HS-27A (cell line): ENCODE measurements at regions not wholly inside any gene's neighbourhood (a gene's known extent, or its start where the extent isn't known, plus 50 kb on each side); places are given as distances from the start of the nearest gene placed in this dataset.
"Not testable (repeated sequence)": the region's sequence is repeated elsewhere in the genome, so short reads cannot be mapped to it uniquely, and the experiment has no call there.

Source experiments
- DNase-seq: peaks from one replicate; pipeline ENCODE4 v3.0.0-alpha.2; 2012; ENCODE audit warnings: low read depth, missing footprints

DNA sequence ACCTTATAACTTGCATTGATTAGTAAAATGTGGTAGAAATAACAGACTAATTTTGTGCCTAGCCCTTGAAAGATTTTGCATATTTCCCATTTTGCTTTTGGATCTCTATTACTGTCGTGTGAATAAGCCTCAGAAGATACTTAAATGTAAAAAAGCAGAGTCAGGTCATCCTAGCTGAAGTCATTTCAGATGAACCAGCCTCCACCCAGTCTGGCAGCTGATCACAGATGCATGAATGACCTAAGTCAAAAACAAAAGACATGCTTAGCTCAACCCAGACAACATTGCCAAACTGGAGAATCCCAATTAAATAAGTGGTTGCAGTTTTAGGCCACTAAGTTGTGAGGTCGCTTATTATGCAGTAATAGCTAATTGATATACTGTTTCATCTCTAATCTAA lies 349.9 kb downstream of the C12orf50 start:
- DNase-seq = no peak

DNA sequence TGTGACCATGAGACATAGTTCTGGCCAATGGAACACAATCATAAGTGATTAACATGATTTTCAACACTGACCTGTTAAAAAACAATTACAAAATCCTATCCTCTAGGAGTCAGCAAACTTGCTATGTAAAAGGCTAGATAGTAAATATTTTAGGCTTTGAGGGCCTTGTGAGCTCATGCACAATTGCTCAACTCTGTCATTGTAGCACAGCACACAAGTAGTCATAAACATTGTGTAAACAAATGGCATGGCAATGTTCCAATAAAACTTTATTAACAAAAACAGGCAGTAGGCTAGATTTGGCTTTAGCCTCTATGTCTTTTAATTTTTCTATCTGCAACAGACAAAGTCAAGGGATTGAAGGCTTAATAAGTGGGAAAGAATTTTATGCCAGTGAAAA lies 350.7 kb downstream of the C12orf50 start:
- no peak for DNase-seq

DNA sequence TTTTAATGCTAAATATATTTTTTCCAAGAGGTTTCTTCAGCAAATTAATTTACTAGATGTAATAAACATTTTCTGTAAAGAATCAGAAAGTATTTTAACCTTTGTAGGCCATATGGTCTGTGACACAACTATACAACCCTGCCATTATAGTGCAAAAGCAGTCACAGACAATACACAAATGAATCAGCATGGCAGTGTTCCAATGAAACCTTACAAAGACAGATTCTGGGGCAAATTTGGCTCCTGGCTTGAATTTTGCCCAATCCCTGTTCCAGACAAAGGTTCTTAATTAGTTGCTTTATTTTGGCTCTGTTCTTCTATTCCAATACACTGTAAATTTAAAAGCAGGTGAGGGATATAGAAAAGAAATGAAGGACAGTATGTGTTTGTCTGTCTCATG lies 352.5 kb downstream of the C12orf50 start:
- DNase-seq = no peak

DNA sequence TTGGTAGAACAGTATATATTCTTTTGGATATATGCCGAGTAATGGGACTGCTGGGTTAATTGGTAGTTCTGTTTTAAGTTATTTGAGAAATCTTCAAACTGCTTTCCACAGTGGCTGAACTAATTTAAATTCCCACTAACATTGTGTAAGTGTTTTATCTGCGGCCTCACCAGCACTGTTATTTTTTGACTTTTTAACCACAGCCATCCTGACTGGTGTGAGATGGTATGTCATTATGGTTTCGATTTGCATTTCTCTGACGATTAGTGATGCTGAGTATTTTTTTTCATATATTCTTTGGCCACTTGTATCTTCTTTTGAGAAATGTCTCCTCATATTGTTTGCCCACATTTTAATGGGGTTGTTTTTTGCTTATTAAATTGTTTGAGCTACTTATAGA lies 357.4 kb downstream of the C12orf50 start:
- DNase-seq = no peak

DNA sequence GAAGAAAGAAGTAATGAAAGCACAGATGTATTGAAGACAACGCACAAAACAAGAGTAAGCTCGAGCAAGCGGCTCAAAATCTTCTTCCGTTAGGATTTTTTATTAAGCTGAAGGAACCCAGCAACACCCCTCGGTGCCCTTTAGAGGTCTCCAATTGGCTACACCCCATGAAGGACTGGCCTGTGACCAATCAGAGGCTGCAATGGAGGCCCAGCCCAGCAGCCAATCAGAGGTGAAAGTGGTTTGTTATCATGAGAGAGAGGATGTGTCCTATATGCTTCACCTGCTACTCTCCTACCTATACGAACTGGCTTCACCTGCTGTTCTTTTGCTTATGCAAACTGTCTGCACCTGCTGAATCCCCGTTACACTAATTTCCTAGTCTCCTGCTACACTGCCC lies 358.8 kb downstream of the C12orf50 start:
- DNase-seq = no peak

DNA sequence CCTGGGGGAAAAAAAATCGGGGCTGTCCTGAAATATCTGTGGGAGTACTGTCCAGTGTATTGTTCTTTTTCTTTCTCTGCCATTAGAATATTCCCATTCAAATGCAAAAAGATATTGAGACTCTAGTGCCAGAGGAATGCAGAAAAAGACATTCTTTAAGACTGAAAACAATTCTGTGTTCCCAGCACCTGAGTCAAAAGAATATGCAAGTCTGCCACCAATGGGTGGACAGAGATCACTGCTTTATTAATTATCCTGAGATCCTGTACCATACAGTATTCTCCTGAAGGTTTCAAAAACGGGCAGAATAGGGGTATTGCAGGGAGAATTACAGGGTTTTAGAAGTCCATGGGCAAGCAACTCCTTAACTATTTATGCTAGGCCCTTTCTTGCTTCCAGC lies 361.8 kb downstream of the C12orf50 start:
- DNase-seq = no peak

DNA sequence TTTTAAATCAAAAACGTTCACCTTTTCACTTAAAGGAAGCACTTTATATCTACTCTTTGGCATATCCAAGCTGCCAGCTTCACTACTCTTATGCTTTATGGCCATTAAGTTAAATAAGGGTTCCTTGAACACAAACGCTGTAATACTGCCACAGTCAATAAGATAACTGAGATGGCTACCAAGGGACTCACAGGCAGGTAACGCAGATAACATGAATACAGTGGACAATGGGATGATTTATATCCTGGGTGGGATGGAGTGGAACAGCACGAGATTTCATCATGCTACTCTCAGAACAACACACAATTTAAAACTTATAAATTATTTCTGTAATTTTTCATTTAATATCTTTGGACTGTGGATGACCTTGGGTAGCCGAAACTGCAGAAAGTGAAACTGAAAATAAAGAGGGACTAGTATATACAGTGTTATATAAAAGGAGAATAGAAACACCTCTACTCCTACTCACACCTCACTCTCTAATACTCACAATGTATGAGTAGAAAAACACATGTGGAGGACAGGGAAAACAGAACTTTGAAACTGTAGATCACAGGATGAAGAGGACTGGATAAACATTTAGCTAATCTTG lies 367.3 kb downstream of the C12orf50 start:
- DNase-seq = no peak

DNA sequence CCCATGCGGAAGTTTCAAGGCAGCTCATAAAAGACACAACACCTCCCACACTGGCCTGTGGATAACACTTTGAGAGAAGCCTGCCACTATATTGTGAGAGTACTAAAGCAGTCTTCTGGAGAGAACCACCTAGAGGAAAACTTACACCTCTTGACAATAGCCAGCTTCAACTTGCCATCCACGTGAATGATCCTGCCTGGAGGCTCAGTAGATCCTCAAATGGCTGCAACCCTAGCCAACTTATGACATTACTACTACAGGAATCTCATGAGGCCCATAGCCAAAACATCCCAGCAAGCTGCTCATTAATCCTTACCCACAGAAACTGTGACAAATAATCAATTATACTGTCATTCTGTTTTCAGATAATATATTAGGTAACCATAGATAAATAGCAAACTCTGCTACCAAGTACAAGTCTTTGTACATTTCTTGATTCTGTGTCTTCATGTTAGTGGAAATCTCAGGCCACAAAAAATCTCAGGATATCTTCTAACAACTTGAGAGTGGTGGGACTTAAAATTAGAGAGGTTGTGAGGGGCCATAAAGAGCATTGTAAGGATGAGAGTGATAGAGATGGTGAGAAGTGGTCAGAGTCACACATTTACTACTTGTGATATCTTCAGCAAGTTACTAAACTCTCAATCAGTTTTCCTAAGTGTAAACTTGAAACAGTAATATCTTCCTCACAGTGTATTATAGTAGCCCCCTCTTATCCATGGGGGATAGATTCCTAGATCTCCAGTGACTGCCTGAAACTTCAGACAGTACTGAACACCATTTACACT lies 368.0 kb downstream of the C12orf50 start:
- no peak for DNase-seq

DNA sequence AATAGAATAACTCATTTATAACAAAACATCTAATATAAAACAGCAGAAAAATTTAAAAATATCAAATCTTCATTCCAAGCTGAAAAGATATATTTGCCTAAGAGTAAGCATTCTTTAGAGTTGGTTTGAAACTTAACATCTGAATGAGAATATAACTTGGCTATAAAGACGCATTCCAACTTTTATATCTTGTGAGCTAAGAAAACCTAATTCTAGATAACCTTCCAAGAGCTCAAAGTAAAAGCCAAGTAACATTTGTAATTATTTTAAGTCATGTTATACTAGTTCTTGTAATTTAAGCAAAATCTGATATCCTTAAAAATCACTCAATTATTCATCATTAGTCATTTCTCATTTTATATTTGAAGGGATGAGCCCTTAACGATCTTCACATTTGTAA lies 368.9 kb downstream of the C12orf50 start:
- DNase-seq = no peak

DNA sequence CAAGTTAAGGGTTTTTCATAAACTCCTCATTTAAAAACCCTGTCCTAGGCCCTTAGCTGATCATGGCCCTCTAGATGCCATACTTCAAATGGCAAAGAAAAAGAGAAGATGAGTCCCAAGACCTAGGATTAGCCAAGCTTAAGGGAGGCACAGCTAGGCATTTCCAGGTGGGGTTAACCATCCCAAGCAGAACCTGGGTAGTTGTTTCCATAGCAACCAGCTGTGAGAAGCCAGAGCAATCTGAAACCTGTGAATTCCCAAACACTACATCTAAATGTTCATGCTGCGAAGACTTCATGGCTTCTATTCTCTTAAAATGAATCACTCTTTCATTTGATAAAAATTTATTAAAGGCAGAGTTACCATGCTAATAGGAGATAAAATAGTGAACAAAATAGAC lies 372.9 kb downstream of the C12orf50 start:
- no peak for DNase-seq

DNA sequence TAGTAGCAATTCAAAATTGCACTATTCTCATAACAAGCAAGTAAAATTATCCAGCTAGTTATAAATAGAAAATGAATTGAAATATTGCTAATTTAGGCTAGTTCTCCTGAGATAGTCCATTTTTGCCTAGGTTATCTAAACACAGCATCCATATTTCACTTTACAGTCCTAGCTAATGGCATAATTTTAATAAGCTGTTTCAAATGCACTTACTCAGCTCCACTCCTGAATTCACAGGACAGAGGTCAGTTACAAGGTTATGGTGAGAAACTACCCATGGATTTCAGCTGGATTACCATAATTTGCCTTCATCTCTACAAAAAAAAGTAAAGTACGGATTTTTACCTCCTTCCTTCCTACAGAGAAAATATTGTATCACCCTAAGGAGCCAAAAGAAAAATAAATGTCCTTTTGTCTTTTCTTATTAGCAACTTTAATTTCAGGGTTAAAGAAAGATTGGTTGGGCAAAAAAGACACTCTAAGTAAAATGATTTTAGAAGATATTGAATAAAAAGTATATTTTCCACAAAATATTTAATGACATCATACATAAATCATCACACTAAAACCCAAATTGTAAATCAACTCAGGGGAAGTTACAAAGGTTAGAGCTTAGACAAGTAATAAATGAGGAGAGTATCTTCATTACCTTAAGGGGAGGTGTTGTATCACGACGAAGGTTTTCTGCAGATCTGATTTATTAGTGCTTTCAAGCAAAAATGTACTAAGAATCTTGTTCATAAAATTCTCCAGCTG lies 377.4 kb downstream of the C12orf50 start:
- no peak for DNase-seq

DNA sequence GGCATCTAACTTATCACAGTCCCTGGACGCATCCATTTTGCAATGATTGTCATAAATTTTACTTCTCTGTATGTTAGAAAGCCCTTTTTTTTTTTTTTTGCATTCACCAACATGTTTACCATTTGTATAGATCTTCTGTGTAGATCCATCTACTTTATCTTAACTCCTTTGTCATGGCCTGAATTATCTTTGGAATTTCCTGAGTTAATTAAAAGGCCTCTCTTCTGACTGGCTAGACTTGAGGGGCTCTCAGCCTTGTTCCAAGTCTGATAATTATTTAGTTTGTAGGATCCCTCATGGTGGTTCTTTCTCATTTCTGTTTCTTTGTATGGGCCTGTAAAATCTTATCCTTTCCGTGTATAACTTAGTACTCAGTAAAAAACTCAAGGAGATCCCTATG lies 387.0 kb downstream of the C12orf50 start:
- no peak for DNase-seq

DNA sequence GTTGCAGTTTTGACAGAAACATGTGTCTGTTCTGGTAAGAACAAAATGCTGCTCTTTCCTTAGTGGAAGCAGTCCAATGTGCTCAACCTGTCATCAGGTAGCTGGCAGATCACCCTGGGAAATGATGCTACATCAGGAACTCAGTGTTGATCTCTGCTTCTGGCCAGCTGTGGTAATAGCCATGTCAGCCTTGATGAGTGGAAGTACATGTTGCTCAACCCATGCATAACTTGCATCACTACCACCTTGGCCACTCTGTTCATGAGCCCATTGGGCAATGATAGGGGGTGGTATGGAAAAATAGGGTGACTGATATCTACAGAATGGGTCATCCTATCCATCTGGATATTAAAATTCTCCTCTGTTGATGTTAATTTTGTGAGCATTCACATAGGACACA lies 411.0 kb downstream of the C12orf50 start:
- DNase-seq = no peak

DNA sequence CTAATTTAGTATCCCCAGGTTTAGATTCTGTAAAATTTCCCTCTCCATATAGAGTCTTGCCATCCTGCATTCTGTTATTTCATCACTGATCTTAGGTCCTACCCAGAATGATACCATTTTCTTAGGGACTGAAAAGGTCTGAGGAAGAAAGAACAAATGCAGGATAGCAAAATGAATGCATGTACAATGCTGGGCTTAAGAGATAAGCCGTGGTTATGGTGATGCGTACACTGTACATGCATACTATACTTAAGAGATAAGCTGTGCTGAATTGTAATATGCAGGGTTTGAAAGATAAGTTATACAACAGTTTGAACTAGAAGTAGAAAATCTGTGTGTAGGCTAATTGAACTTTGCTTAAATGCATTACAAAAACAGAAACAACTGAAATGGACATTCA lies 416.2 kb downstream of the C12orf50 start:
- DNase-seq = no peak

DNA sequence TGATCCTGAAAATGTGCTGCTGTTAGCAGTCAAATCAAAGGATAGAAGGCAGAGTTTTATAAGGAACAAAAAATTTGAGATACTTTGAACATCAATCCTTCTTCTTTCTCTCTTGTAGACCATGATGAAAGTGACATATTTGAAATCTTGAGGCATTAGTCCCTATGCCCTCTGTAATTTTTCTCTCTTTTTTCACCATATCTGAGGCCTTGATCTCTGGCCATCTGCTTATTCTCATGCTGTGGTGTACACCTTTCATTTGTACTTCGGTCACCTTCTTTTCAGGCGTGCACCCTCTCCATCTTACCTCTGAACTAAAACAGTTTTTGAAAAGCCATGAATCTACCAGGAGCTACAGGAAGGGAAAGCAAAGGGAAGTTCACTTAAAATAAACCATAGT lies 420.9 kb downstream of the C12orf50 start:
- no peak for DNase-seq

DNA sequence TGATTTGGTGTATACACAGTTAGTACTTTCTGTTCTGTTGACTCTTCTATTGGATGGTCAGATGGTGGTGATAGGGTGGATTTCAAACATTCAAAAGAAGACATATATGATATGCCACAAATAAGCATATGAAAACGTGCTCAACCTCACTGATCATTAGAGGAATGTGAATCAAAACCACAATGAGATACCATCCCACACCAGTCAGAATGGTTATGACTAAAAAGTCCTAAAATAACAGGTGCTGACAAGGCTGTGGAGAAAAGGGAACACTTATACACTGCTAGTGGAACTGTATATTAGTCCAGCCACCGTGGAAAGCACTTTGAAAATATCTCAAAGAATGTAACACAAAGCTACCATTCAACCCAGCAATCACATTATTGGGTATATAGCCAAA lies 425.5 kb downstream of the C12orf50 start:
- DNase-seq = peak; percentile 19

DNA sequence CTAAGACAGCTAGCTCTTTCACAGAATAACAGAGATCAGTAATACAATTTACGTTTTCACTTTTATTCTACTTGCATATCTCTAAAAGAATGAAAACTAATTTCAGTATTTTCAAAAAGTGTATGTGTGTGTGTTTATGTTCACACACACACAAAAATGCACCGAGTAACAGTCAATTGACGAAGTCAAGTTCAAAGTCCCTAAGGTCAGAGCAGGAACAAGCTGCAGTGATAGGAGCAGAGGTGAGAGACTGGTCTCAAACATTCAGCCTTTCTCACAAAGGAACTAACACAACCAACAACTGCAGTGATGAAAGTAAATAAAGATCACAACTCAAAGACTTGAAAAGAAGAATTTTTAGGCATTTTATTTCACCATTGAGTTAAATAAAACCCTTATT lies 429.7 kb downstream of the C12orf50 start:
- no peak for DNase-seq

DNA sequence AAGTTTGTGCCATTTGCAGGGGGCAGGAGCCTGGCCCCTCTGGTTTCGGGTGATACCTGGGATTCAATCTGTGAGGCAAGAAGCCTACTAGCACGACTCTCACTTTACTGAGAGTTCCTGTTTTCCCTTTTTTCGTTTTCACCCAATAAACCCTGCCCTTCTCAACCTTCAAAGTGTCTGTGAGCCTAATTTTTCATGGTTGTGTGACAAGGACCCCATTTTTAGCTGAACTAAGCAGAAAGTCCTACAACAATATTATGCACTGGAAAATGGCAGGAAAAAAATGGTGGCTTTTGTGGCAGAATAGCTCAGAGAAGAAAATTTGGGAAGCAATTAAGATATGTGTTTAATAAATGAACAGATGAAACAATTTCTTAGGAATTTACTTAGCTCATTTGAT lies 432.1 kb downstream of the C12orf50 start:
- DNase-seq = no peak

DNA sequence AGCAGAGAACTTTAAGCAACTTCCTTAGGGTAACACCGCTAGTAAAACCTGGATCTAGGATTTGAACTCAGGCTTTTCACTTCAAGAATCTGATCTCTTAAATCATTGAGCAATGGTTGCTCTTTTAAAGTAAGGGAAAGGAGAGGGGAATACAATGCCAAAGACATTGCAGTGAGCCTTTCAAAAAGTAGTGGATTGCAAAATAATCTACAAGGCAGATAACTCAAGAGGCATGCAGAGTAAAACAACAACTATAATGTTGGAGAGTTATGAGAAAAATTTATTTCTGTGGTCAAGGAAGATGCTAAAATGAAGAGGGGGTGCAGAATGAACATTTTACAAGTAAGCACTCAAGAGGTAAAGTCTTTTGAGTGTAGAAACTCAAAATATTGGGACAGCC lies 432.6 kb downstream of the C12orf50 start:
- DNase-seq = no peak

DNA sequence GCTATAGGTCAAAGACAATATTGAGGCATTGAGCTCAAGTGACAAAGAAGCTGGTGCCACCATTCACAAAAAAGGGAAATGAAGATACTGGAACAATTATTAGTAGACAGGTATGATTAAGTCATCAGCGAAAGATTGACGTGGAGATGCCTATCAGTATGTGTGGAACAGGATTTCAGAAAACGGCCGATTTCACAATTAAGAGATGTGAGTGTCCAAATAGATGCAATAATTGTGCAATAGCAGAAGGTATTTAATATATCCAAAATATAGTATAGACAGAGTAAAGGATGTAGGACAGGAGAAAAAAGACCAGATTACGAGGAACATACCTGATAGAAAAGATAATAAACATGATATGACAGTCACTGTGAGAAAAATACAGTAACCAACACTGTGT lies 433.1 kb downstream of the C12orf50 start:
- DNase-seq = no peak

DNA sequence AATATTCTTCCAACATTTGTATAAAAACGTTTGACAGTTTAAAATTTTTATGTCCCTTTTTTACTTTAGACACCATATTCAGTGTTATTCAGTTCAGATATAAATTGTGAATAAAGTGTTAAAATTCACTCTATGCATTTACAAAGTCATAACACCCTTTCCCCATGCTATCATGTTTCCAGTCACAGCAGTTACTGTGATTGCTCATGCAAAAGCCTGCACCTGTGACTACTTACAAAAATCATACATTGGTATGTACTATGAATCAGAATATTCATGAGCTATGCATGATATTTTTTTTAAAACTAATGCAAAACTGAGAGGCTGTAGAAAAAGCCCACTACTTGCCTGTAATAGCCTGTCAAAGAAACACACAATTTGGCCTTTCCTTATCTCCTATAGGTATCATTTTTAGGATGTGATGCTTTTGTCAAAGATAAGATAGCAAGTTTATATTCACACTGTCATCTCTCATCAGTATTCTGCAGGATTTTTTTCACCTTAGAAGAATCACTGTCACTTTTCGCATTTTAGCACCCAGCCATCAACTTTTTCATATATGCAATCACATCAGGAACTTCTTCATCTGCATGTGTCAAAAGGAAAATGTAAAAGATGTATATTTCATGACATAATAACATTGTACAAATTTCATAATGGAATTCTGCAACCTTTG lies 443.2 kb downstream of the C12orf50 start:
- DNase-seq = no peak

DNA sequence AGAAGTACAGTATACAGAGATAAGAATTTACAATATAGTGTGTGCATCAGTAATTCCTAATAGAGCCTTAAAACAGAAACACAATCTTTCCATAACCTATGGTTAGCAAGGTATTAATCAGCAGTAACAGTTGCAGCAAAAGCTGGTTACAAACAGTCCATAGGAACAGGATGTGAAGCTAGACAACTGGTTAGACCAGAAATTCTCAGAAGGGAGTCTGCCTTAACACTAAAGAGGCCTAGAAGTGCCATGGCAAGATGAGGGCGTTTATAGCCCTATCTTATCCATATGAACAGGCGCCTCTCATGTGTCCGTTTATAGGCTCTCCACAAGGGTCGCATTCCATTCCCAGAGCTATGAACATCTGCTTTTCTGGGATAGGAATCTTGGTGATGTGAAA lies 450.1 kb downstream of the C12orf50 start:
- not testable (repeated sequence) for DNase-seq

DNA sequence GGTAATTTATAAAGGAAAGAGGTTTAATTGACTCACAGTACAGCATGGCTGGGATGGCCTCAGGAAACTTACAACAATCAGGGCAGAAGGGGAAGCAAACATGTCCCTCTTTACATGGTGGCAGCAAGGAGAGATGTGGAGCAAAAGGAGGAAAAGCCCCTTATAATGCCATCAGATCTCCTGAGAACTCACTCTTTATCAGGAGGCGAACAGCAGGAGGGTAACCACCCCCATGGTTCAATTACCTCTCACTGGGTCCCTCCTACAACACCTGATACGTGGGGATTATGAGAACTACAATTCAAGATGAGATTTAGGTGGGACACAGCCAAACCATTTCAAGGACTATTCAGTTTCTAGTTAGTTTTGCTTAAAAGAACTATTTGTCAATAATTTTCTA lies 453.3 kb downstream of the C12orf50 start:
- DNase-seq = no peak
